Stimulated activated naive CD8-positive, alpha-beta T cell treated with anti-CD3 and anti-CD28 coated beads, Interleukin-15, amount 100 ng/mL, for 72 hours (primary cell): ENCODE measurements at regions not wholly inside any gene's neighbourhood (a gene's known extent, or its start where the extent isn't known, plus 50 kb on each side); places are given as distances from the start of the nearest gene placed in this dataset.
"Not testable (repeated sequence)": the region's sequence is repeated elsewhere in the genome, so short reads cannot be mapped to it uniquely, and the experiment has no call there.

Experiments used
- ATAC-seq: fragments of 150-1000 bp; cut with Tn5 transposase; 2 replicates; pipeline ENCODE4 v1.10.0; 2021; ENCODE audit warnings: mild to moderate bottlenecking, moderate library complexity
- DNase-seq, 2 donors: peaks; one replicate each; pipeline ENCODE4 v3.0.0; 2021 to 2022
- H3K27ac Mint-ChIP-seq, 2 donors: one replicate each; pipeline ENCODE4 v1.8.0; 2022; ENCODE audit warnings: mild to moderate bottlenecking in 2 of 2, mixed read lengths in 2 of 2, moderate library complexity in 2 of 2
- H3K27me3 Mint-ChIP-seq: one replicate; pipeline ENCODE4 v1.8.0; 2022; ENCODE audit warnings: mixed read lengths
- H3K4me1 Mint-ChIP-seq: one replicate; pipeline ENCODE4 v1.8.0; 2022; ENCODE audit warnings: mild to moderate bottlenecking, mixed read lengths
- H3K4me3 Mint-ChIP-seq, 2 donors: one replicate each; pipeline ENCODE4 v1.8.0; 2022; ENCODE audit warnings: mild to moderate bottlenecking in 2 of 2, mixed read lengths in 2 of 2, moderate library complexity in 1 of 2
- H3K9me3 Mint-ChIP-seq, 2 donors: one replicate each; pipeline ENCODE4 v1.8.0; 2022; ENCODE audit warnings: mixed read lengths in 2 of 2

- Mint-ChIP-seq H3K4me3 (no peak overlapping the region), H3K27me3 (no peaks in the 10 kb centered on the region), H3K4me1 (no peaks in the 10 kb centered on the region), H3K9me3 (peaks cover 20 to 67% of the 10 kb centered on the region in 2 donors), H3K27ac (no peak overlapping the region)
- ATAC-seq (no peak), DNase-seq (no peak)
These were observed 611.5 kb downstream of the KCNJ18 start for GRCh38 chr17:22303865-22304264.

GRCh38 chr17:22304667-22305303, 612.5 kb downstream of the KCNJ18 start:
- no peak overlapping the region for H3K27ac Mint-ChIP-seq
- DNase-seq (no peak), ATAC-seq (no peak)
- no peaks in the 10 kb centered on the region for H3K4me1 Mint-ChIP-seq
- no peaks in the 10 kb centered on the region for H3K27me3 Mint-ChIP-seq
- no peak overlapping the region for H3K4me3 Mint-ChIP-seq
- H3K9me3 Mint-ChIP-seq = peaks cover 20 to 61% of the 10 kb centered on the region in 2 donors

GRCh38 chr17:22305356-22306071, 613.2 kb downstream of the KCNJ18 start:
- H3K27ac Mint-ChIP-seq = no peak overlapping the region
- H3K4me3 Mint-ChIP-seq = no peak overlapping the region
- no peak for ATAC-seq
- DNase-seq = no peak
- no peaks in the 10 kb centered on the region for H3K4me1 Mint-ChIP-seq
- H3K27me3 Mint-ChIP-seq = no peaks in the 10 kb centered on the region
- H3K9me3 Mint-ChIP-seq = peaks cover 25 to 63% of the 10 kb centered on the region in 2 donors

GRCh38 chr17:22310292-22310691, 618.0 kb downstream of the KCNJ18 start:
- DNase-seq, H3K27ac Mint-ChIP-seq, H3K4me3 Mint-ChIP-seq, H3K4me1 Mint-ChIP-seq, ATAC-seq, H3K27me3 Mint-ChIP-seq: not testable (repeated sequence)
- peaks cover 16 to 31% of the 10 kb centered on the region in 2 donors for H3K9me3 Mint-ChIP-seq

GRCh38 chr17:22310717-22311686, 618.7 kb downstream of the KCNJ18 start:
- no peaks in the 10 kb centered on the region for H3K4me1 Mint-ChIP-seq
- H3K4me3 Mint-ChIP-seq = no peak overlapping the region
- H3K27me3 Mint-ChIP-seq = no peaks in the 10 kb centered on the region
- no peak for DNase-seq
- H3K27ac Mint-ChIP-seq = no peak overlapping the region
- H3K9me3 Mint-ChIP-seq = peaks cover 11 to 24% of the 10 kb centered on the region in 2 donors
- no peak for ATAC-seq

- H3K9me3 Mint-ChIP-seq = peaks cover 4 to 28% of the 10 kb centered on the region in 2 donors
- not testable (repeated sequence) for H3K4me3 Mint-ChIP-seq, DNase-seq, H3K4me1 Mint-ChIP-seq, H3K27me3 Mint-ChIP-seq, ATAC-seq, H3K27ac Mint-ChIP-seq
These were observed 628.7 kb downstream of the KCNJ18 start for GRCh38 chr17:22321001-22321400.

GRCh38 chr17:22322893-22323550, 630.7 kb downstream of the KCNJ18 start:
- not testable (repeated sequence) for ATAC-seq

GRCh38 chr17:22337467-22337866, 645.1 kb downstream of the KCNJ18 start:
- no peak for DNase-seq
- H3K27me3 Mint-ChIP-seq = no peaks in the 10 kb centered on the region
- H3K4me1 Mint-ChIP-seq = no peaks in the 10 kb centered on the region
- no peak overlapping the region for H3K27ac Mint-ChIP-seq
- no peak for ATAC-seq
- H3K4me3 Mint-ChIP-seq = no peak overlapping the region
- H3K9me3 Mint-ChIP-seq = peaks cover 0 to 9% of the 10 kb centered on the region in 2 donors

More at GRCh38 chr17:22322893-22323550, 630.7 kb downstream of the KCNJ18 start:
- not testable (repeated sequence) for H3K27ac Mint-ChIP-seq, DNase-seq, H3K27me3 Mint-ChIP-seq, H3K4me3 Mint-ChIP-seq, H3K4me1 Mint-ChIP-seq
- peaks cover 4 to 28% of the 10 kb centered on the region in 2 donors for H3K9me3 Mint-ChIP-seq

GRCh38 chr17:22356603-22357002, 664.3 kb downstream of the KCNJ18 start:
- not testable (repeated sequence) for DNase-seq, ATAC-seq, H3K4me1 Mint-ChIP-seq, H3K4me3 Mint-ChIP-seq, H3K27me3 Mint-ChIP-seq, H3K27ac Mint-ChIP-seq
- H3K9me3 Mint-ChIP-seq = peaks cover 10 to 19% of the 10 kb centered on the region in 2 donors

GRCh38 chr17:22370988-22371387, 678.7 kb downstream of the KCNJ18 start:
- not testable (repeated sequence) for H3K27me3 Mint-ChIP-seq, DNase-seq, H3K4me3 Mint-ChIP-seq, H3K27ac Mint-ChIP-seq, H3K4me1 Mint-ChIP-seq, ATAC-seq
- peaks cover 5 to 31% of the 10 kb centered on the region in 2 donors for H3K9me3 Mint-ChIP-seq

- Mint-ChIP-seq H3K4me3 (no peak overlapping the region), H3K9me3 (peaks cover 5 to 31% of the 10 kb centered on the region in 2 donors), H3K27me3 (no peaks in the 10 kb centered on the region), H3K27ac (no peak overlapping the region), H3K4me1 (no peaks in the 10 kb centered on the region)
- no peak for ATAC-seq
- no peak for DNase-seq
These were observed 681.6 kb downstream of the KCNJ18 start for GRCh38 chr17:22373911-22374310.

GRCh38 chr17:22374741-22375140, 682.4 kb downstream of the KCNJ18 start:
- H3K4me1 Mint-ChIP-seq = no peaks in the 10 kb centered on the region
- no peak overlapping the region for H3K27ac Mint-ChIP-seq
- H3K27me3 Mint-ChIP-seq = no peaks in the 10 kb centered on the region
- DNase-seq (no peak), ATAC-seq (no peak)
- peaks cover 5 to 31% of the 10 kb centered on the region in 2 donors for H3K9me3 Mint-ChIP-seq
- H3K4me3 Mint-ChIP-seq = no peak overlapping the region

- peaks cover under 1 to 14% of the 10 kb centered on the region in 2 donors for H3K9me3 Mint-ChIP-seq
- not testable (repeated sequence) for H3K27ac Mint-ChIP-seq, ATAC-seq, H3K4me3 Mint-ChIP-seq, H3K4me1 Mint-ChIP-seq, DNase-seq, H3K27me3 Mint-ChIP-seq
These were observed 684.4 kb downstream of the KCNJ18 start for GRCh38 chr17:22376747-22377146.

GRCh38 chr17:22378748-22379147, 686.4 kb downstream of the KCNJ18 start:
- H3K4me1 Mint-ChIP-seq, H3K9me3 Mint-ChIP-seq, DNase-seq, H3K27me3 Mint-ChIP-seq, H3K27ac Mint-ChIP-seq, ATAC-seq, H3K4me3 Mint-ChIP-seq: not testable (repeated sequence)

- not testable (repeated sequence) for H3K9me3 Mint-ChIP-seq, H3K4me3 Mint-ChIP-seq, ATAC-seq, H3K27me3 Mint-ChIP-seq, DNase-seq, H3K27ac Mint-ChIP-seq, H3K4me1 Mint-ChIP-seq
These were observed 689.3 kb downstream of the KCNJ18 start for GRCh38 chr17:22381589-22381988.
